LNCAP (cell line): ENCODE measurements at regions not wholly inside any gene's neighbourhood (a gene's known extent, or its start where the extent isn't known, plus 50 kb on each side); places are given as distances from the start of the nearest gene placed in this dataset.

Experiments
- CTCF ChIP-seq: fragments of 450-650 bp; IDR thresholded peaks from 2 replicates; pipeline ENCODE4 v1.5.1; 2017; ENCODE audit warnings: mild to moderate bottlenecking

DNA sequence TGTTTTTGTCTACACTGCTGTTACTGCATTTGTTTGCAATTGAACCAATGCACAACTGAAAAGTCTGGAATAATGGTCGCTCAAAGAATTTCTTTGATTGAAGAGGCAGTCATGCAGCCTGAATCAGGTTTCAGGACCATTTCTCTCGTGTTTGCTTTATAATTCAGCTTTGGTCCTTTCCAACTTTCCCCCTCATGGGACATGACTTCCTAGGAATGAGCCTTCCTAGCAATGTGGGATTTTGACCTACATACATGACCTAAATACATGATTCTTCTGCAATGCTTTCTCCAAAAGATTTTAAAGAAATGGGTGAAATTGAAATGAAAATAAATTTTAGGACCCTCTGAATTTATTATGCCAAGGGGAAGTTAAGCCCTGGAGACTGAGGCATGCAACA, 197.4 kb downstream of the MREG start:
- no peak for TF ChIP-seq CTCF

DNA sequence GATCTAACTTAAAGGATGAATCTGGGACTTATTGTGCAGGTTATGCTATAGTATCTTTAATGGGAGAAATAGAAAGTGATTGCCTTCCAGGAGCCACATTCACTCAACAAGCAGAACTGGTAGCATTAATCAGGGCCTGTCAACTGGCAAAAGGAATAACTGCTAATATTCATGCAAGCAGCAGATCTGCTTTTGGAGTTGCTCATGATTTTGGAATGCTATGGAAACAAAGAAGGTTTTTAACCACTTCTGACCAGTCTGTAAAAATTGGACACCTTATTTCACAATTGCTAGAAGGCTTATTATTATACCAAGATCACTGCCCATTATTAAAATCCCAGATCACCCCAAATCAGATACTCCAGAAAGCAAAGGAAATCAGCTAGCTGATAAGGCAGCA, 200.4 kb downstream of the MREG start:
- TF ChIP-seq CTCF, result no peak

GRCh38 chr2:215811409-215812345, 201.7 kb downstream of the MREG start:
- TF ChIP-seq CTCF, result no peak

DNA sequence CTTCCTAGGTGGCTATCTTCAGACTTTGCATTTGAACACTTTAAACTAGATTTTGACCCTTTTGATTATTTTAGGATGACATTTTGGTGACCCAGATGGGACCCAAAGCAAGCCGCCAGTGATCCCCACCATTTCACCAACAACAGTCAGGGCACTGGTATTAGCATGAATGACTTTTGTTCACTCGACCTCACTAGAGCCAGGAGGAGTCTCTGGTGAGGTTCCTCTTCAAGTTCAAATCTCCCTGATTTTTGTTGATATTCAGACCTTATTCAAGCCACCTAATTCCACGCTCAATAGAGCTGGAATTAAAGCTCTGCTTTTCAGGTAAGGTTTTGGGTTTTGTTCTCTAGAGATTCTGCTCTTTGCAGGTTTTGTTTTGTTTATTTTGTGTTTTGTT, 202.3 kb downstream of the MREG start:
- TF ChIP-seq CTCF, result no peak

- TF ChIP-seq CTCF, result no peak
Observed at GRCh38 chr2:215808996-215809395, 204.4 kb downstream of the MREG start.

GRCh38 chr2:215808194-215808593, 205.2 kb downstream of the MREG start:
- TF ChIP-seq CTCF, result no peak

- TF ChIP-seq CTCF, result no peak
Observed at GRCh38 chr2:215805493-215805892, 207.9 kb downstream of the MREG start.
